Calu3 (cell line): ENCODE measurements at regions not wholly inside any gene's neighbourhood (a gene's known extent, or its start where the extent isn't known, plus 50 kb on each side); places are given as distances from the start of the nearest gene placed in this dataset.

Source experiments
- BruUV-seq: library from RNA; stranded (reverse); fragments of 400-500 nt; replicated peaks from 2 replicates; lab custom pipeline; 2021; lab: Mats Ljungman, UMichigan
- CTCF ChIA-PET: fragments of 300-600 bp; sonication (Branson Sonifier 250); formaldehyde crosslinking; loops from one replicate; lab custom pipeline; 2022; ENCODE audit warnings: antibody characterized with exemption; lab: Charles Lee
- DNase-seq: peaks from one replicate; pipeline ENCODE4 v3.0.0; 2022
- H3K27ac Mint-ChIP-seq: one replicate; pipeline ENCODE4 v1.8.0; 2022; ENCODE audit warnings: mixed read lengths; ENCODE audit not compliant: unreplicated experiment
- H3K27me3 Mint-ChIP-seq: one replicate; pipeline ENCODE4 v1.8.0; 2022; ENCODE audit warnings: mixed read lengths; ENCODE audit not compliant: unreplicated experiment
- H3K36me3 Mint-ChIP-seq: one replicate; pipeline ENCODE4 v1.8.0; 2022; ENCODE audit warnings: mild to moderate bottlenecking, moderate library complexity, mixed read lengths; ENCODE audit not compliant: insufficient read depth, unreplicated experiment
- H3K4me1 Mint-ChIP-seq: one replicate; pipeline ENCODE4 v1.8.0; 2022; ENCODE audit warnings: mild to moderate bottlenecking, low read depth, mixed read lengths; ENCODE audit not compliant: unreplicated experiment
- H3K4me3 Mint-ChIP-seq: one replicate; pipeline ENCODE4 v1.8.0; 2022; ENCODE audit warnings: mild to moderate bottlenecking, low read depth, moderate library complexity, mixed read lengths; ENCODE audit not compliant: unreplicated experiment
- H3K9me3 Mint-ChIP-seq: one replicate; pipeline ENCODE4 v1.8.0; 2022; ENCODE audit warnings: low read depth, mixed read lengths; ENCODE audit not compliant: unreplicated experiment
- intact Hi-C: fragments of 100-400 bp; cut with micrococcal nuclease; formaldehyde crosslinking; loops from one replicate; pipeline ENCODE4 v1.10.0; 2022; ENCODE audit not compliant: unreplicated experiment
- TF ChIP-seq, protein P1 (sequence below): fragments of 200-600 bp; IDR thresholded peaks from one replicate; pipeline ENCODE4 v1.8.0; 2022; ENCODE audit warnings: antibody characterized with exemption; ENCODE audit not compliant: unreplicated experiment

- no peak for DNase-seq
- intact Hi-C loops, result no loop called here
- H3K9me3 Mint-ChIP-seq, result no peaks in the 10 kb centered on the region
- TF ChIP-seq, protein P1, sequence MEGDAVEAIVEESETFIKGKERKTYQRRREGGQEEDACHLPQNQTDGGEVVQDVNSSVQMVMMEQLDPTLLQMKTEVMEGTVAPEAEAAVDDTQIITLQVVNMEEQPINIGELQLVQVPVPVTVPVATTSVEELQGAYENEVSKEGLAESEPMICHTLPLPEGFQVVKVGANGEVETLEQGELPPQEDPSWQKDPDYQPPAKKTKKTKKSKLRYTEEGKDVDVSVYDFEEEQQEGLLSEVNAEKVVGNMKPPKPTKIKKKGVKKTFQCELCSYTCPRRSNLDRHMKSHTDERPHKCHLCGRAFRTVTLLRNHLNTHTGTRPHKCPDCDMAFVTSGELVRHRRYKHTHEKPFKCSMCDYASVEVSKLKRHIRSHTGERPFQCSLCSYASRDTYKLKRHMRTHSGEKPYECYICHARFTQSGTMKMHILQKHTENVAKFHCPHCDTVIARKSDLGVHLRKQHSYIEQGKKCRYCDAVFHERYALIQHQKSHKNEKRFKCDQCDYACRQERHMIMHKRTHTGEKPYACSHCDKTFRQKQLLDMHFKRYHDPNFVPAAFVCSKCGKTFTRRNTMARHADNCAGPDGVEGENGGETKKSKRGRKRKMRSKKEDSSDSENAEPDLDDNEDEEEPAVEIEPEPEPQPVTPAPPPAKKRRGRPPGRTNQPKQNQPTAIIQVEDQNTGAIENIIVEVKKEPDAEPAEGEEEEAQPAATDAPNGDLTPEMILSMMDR, result no peak
- no peak overlapping the region for H3K4me3 Mint-ChIP-seq
- CTCF ChIA-PET, result interaction anchor here (1.0 kb wide), 1 partner anchor 142 kb away, joined by 8 read pairs; no protein-coding TSS in a partner anchor
- H3K36me3 Mint-ChIP-seq, result no peaks in the 10 kb centered on the region
- BruUV-seq, result no TSS peak
- no peaks in the 10 kb centered on the region for H3K27me3 Mint-ChIP-seq
- no peaks in the 10 kb centered on the region for H3K4me1 Mint-ChIP-seq
- H3K27ac Mint-ChIP-seq, result no peak overlapping the region
Measured at GRCh38 chr3:56966104-56966503, 94.4 kb upstream of the SPATA12 start.

DNA sequence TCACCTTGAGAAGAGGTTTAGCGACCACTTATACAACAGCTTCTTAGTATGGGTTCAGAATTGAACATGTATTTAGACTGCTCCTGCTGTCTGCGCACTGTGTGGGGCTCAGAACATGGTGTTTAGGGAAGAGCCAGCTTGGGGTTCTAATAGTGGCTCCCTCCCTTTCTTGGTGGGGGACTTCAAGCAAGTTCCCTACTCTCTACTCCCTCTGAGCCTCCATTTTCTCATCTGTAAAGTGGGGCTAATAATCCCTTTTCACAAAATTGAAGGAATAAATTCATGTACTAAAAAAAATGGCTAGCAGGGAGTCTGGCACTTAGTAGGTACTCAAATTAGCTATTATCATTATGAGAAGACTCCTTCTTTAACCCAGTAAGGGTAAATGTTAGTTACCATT, 97.5 kb upstream of the SPATA12 start:
- Mint-ChIP-seq H3K9me3 (no peaks in the 10 kb centered on the region), H3K27me3 (no peaks in the 10 kb centered on the region), H3K4me1 (no peaks in the 10 kb centered on the region), H3K4me3 (no peak overlapping the region), H3K27ac (no peak overlapping the region), H3K36me3 (no peaks in the 10 kb centered on the region)
- DNase-seq, result no peak
- intact Hi-C loops, result no loop called here
- TF ChIP-seq, protein P1, result no peak
- CTCF ChIA-PET, result no interaction called here
- no TSS peak for BruUV-seq

GRCh38 chr3:56962206-56962605, 98.3 kb upstream of the SPATA12 start:
- Mint-ChIP-seq H3K4me3 (no peak overlapping the region), H3K9me3 (no peaks in the 10 kb centered on the region), H3K27me3 (no peaks in the 10 kb centered on the region), H3K4me1 (no peaks in the 10 kb centered on the region), H3K27ac (no peak overlapping the region), H3K36me3 (no peaks in the 10 kb centered on the region)
- CTCF ChIA-PET, result no interaction called here
- intact Hi-C loops, result no loop called here
- TF ChIP-seq, protein P1, result no peak
- DNase-seq, result no peak
- no TSS peak for BruUV-seq

DNA sequence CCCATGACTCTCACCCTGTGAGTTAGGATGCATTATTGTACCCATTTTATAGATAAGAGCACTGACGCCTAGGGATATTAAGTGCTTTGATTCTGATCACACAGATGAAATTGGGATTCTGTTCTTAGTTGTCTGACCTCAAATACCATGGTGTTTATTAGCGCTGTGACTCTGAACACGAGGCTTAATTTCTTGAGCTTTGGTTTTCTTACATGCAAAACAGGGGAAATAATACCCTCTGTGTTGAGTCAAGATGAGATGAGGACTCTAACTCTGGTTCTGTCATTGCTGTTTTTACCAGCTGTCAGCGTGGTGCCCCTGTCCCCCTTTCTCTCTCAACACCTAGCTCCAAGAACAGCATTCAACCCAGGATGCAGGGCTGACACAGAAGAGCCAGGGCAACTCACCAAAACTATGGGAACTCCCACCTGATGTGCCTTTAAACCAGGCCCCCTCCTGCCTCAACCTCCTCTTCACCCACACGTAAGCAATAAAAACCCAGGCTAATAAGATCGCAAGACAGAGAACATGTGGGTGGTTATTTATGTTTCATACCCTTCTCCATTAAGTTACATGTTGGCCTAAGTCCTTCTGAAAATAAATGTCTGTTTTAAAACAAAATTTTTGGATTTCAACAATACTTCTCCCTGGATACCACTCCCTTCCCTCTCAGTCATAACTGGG, 100.1 kb upstream of the SPATA12 start:
- no peaks in the 10 kb centered on the region for H3K36me3 Mint-ChIP-seq
- H3K4me1 Mint-ChIP-seq, result no peaks in the 10 kb centered on the region
- no peak overlapping the region for H3K4me3 Mint-ChIP-seq
- intact Hi-C loops, result no loop called here
- TF ChIP-seq, protein P1, result no peak
- H3K27ac Mint-ChIP-seq, result no peak overlapping the region
- no peaks in the 10 kb centered on the region for H3K27me3 Mint-ChIP-seq
- CTCF ChIA-PET, result interaction anchor here (0.6 kb wide), 1 partner anchor 1063 kb away, joined by 6 read pairs; no protein-coding TSS in a partner anchor
- no peaks in the 10 kb centered on the region for H3K9me3 Mint-ChIP-seq
- BruUV-seq, result no TSS peak
- DNase-seq, result no peak
